GM12874 (cell line): ENCODE measurements at regions not wholly inside any gene's neighbourhood (a gene's known extent, or its start where the extent isn't known, plus 50 kb on each side); places are given as distances from the start of the nearest gene placed in this dataset.

Experiments
- TF ChIP-seq, protein P1 (sequence below): IDR thresholded peaks from 2 replicates; pipeline ENCODE4 v1.5.1; 2011; ENCODE audit warnings: low read depth, mild to moderate bottlenecking, control low read depth, low read length, moderate library complexity; ENCODE audit not compliant: insufficient read depth

GRCh38 chr5:60535951-60536350, 164.0 kb downstream of the DEPDC1B start:
- TF ChIP-seq, protein P1, sequence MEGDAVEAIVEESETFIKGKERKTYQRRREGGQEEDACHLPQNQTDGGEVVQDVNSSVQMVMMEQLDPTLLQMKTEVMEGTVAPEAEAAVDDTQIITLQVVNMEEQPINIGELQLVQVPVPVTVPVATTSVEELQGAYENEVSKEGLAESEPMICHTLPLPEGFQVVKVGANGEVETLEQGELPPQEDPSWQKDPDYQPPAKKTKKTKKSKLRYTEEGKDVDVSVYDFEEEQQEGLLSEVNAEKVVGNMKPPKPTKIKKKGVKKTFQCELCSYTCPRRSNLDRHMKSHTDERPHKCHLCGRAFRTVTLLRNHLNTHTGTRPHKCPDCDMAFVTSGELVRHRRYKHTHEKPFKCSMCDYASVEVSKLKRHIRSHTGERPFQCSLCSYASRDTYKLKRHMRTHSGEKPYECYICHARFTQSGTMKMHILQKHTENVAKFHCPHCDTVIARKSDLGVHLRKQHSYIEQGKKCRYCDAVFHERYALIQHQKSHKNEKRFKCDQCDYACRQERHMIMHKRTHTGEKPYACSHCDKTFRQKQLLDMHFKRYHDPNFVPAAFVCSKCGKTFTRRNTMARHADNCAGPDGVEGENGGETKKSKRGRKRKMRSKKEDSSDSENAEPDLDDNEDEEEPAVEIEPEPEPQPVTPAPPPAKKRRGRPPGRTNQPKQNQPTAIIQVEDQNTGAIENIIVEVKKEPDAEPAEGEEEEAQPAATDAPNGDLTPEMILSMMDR: no peak

- TF ChIP-seq, protein P1: no peak
Measured at GRCh38 chr5:60535198-60535597, 164.8 kb downstream of the DEPDC1B start.

- TF ChIP-seq, protein P1: no peak
Measured at GRCh38 chr5:60533789-60534188, 166.2 kb downstream of the DEPDC1B start.

DNA sequence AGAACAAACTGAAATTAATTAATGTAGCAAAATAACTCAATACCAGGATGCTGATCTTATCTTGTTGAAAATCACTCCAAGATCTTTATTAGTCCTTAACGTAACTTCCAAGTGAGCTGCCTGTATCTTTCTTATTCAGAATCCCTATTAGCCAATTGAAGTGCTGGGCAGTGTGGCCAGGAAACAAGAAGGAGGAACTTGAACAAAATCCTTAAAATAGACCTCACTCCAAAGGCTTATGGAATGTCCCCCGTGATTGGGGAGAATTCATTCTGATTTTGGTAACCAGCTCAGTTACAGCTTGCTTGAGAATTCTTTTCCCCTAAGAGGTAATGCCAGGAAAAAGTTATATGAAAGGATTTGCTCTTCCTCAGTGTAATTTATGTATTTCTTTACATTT, 171.0 kb downstream of the DEPDC1B start:
- TF ChIP-seq, protein P1: no peak

GRCh38 chr5:60527072-60527471, 172.9 kb downstream of the DEPDC1B start:
- TF ChIP-seq, protein P1: no peak

DNA sequence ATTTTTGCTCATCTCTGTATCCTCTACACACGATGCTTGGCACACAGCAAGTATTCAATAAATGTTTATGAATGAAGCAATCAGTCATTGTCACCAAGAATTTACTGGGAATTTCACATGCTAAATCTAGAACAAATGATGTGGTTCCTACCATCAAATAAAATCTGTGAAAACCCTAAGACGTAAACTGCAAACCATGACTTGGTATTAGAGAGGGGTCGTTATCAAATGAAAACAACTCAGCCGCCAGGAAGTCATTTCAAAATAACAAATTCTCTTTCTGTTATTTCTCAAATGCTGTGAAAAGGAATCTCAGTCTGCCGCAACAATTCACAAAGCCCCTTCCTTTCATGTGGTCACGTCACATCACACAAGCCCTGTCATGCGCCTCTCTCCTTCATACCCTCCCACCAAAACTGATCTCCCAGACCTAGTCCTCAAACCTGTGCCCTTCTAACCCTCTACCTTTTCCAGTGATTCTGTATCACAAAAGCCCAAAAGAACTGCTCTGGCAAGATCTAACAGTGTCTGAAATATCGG, 173.6 kb downstream of the DEPDC1B start:
- TF ChIP-seq, protein P1: no peak

GRCh38 chr5:60522292-60522905, 177.6 kb downstream of the DEPDC1B start:
- TF ChIP-seq, protein P1: no peak
